ENCODE measurements at regions not wholly inside any gene's neighbourhood (a gene's known extent, or its start where the extent isn't known, plus 50 kb on each side); places are given as distances from the start of the nearest gene placed in this dataset.

DNA sequence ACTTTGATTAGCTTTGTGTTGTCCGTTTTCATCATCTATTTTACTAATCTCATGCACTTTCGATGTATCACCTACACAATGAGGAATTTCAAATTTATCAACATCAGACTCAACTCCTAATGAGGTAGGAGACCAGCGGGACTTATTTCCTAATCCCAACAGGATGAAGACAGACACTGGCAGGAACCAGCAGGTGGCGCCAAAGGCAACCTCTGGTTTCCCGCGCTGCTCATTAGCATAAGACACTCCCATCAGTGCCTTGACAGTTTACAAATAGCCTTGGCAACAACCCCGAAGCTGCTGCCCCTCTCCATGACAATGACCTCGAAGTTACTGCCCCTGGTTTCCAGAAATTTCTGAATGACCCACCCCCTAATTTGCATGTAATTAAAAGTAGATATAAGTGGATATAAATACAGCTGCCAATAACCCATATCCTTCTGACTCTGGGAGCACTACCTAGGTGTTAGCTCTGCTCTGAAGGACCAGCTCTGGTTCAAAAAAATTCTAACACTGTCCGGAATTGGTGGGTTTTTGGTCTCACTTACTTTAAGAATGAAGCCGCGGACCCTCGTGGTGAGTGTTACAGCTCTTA is 974.8 kb downstream of the ADGRL2 start:
- TF ChIP-seq GATA2 (IDR thresholded peaks at IDR 0.05; ENCODE audit: low read depth, low read length) (no peak), GATA3 (IDR thresholded peaks at IDR 0.05; ENCODE audit: low read depth, low read length) (no peak)
